Cardiac fibroblast (primary cell): ENCODE measurements at regions not wholly inside any gene's neighbourhood (a gene's known extent, or its start where the extent isn't known, plus 50 kb on each side); places are given as distances from the start of the nearest gene placed in this dataset.

ENCODE experiments used
- DNase-seq, 2 donors: peaks; one replicate each; pipeline versions ENCODE4 v3.0.0 to v3.0.0-alpha.2; 2010; ENCODE audit warnings: low read depth in 2 of 2
- H3K4me3 ChIP-seq, 2 donors: replicated peaks in 1 of 2; 1 replicate in 1 of 2; 2 replicates in 1 of 2; pipeline ENCODE4 v1.5.1; 2011; ENCODE audit warnings: low read depth in 2 of 2, low read length in 2 of 2, mild to moderate bottlenecking in 2 of 2, moderate library complexity in 1 of 2
- CTCF ChIP-seq: IDR thresholded peaks from one replicate; pipeline ENCODE4 v1.5.1; 2011; ENCODE audit warnings: low read depth, mild to moderate bottlenecking, low read length, inconsistent platforms

- no peak overlapping the region for H3K4me3 ChIP-seq
- DNase-seq, result no peak
- no peak for TF ChIP-seq CTCF
These were observed 145.2 kb upstream of the ANKRD28 start for GRCh38 chr3:15942936-15943335.

DNA sequence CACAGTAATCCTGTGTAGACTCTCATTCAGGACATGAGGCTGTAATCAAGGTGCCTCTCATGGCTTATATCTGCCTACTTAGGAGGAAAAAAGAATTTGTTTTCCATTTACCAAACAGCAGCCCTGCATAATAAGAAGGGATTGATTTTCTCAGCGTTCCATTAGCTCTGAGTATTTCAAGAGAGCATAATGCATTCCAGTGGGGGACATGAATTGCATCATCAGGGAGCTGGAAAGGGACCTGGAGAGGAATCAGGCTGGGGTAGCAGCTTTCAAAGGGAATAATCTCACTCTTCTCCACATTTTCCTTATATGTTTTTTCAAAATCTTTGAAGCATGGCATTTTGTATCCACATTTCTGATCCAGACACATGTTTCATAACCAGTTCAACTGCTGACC lies 150.6 kb upstream of the ANKRD28 start:
- DNase-seq, result no peak
- no peak overlapping the region for H3K4me3 ChIP-seq
- no peak for TF ChIP-seq CTCF

- TF ChIP-seq CTCF, result no peak
- peak in 1 of 2 donors; percentile 23 for DNase-seq
- no peak overlapping the region for H3K4me3 ChIP-seq
These were observed 154.9 kb upstream of the ANKRD28 start for GRCh38 chr3:15952543-15953175.

GRCh38 chr3:15953841-15954240 lies 156.1 kb upstream of the ANKRD28 start:
- peak in 1 of 2 donors; percentile 14 for DNase-seq

GRCh38 chr3:15955968-15956367 lies 158.2 kb upstream of the ANKRD28 start:
- no peak overlapping the region for H3K4me3 ChIP-seq
- no peak for TF ChIP-seq CTCF
- DNase-seq, result peak; percentile 5 to 29

More at GRCh38 chr3:15953841-15954240, 156.1 kb upstream of the ANKRD28 start:
- no peak overlapping the region for H3K4me3 ChIP-seq
- TF ChIP-seq CTCF, result no peak

DNA sequence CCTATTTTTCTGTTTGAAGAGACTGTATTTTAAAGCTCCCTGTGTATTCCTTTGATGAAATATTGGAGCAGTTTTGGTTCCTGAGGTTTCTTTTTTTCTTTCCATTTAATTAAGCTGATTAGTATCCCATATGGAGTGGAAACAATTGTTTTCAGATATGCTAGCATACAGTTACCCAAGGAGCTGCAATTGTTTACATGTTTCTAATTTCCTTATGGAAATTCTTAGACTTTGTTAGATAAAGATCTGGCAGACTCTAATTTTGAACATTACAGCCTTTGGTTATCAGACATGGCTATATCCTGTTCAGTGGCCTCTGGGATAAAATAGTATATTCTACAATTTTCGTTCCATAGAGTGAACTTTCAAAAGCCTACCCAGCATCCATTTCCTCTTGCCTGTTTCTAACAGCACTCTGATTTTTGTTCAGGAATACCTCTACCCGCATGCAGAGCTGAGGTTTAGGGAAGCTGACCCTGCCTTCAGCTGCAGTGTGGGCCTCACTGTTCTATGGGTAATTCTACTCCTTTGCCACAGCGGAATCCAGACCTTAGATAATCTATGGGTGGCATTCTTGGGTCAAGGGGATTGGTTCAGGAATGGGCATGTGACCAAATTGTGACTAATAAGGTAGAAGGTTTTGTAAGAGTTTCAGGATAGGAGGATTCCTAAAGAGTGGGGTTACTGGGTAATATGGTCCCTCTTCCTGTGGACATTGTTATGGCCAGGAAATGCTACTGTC lies 161.1 kb upstream of the ANKRD28 start:
- no peak for TF ChIP-seq CTCF
- peak; percentile 6 to 8 for DNase-seq
- H3K4me3 ChIP-seq, result no peak overlapping the region
